ENCODE measurements at regions not wholly inside any gene's neighbourhood (a gene's known extent, or its start where the extent isn't known, plus 50 kb on each side); places are given as distances from the start of the nearest gene placed in this dataset.

- ChIA-PET CTCF (no interaction called here), RAD21 (ENCODE audit: low non-redundant PET in 1 of 2, low total read pairs in 2 of 2, uncharacterized antibody in 2 of 2, unreplicated experiment in 2 of 2) (no interaction called here), POLR2A (no interaction called here)
- no peak overlapping the region for H3K4me2 ChIP-seq (ENCODE audit: low read length)
- H4K20me1 ChIP-seq (ENCODE audit: insufficient read depth), result no peaks in the 10 kb centered on the region
- no peaks in the 10 kb centered on the region for H3K9me2 ChIP-seq (ENCODE audit: insufficient read depth)
- H3K27me3 ChIP-seq (ENCODE audit: insufficient read depth, low read length), result no peaks in the 10 kb centered on the region
- H3K4me1 ChIP-seq (ENCODE audit: control insufficient read depth in 1 of 2, insufficient read depth in 2 of 2, low read length in 2 of 2), result no peaks in the 10 kb centered on the region
- no peak for ATAC-seq
- intact Hi-C loops (cut with micrococcal nuclease), result no loop called here
- H3K79me2 ChIP-seq (ENCODE audit: insufficient read depth, low read length), result no peaks in the 10 kb centered on the region
- no peaks in the 10 kb centered on the region for H3K36me3 ChIP-seq (ENCODE audit: control insufficient read depth in 1 of 2, insufficient read depth in 2 of 2, low read length in 2 of 2)
- TF ChIP-seq YY1 (IDR thresholded peaks at IDR 0.05; ENCODE audit: extremely low read depth, insufficient replicate concordance, low read depth, low read length), result no peak
- TF ChIP-seq ZFX (IDR thresholded peaks at IDR 0.05), result no peak
- no peak for TF ChIP-seq FOSL1 (IDR thresholded peaks at IDR 0.05; ENCODE audit: low read depth)
- TF ChIP-seq RAD21 (IDR thresholded peaks at IDR 0.05; ENCODE audit: low read depth), result no peak
- TF ChIP-seq ELF1 (IDR thresholded peaks at IDR 0.05; ENCODE audit: borderline replicate concordance, low read depth), result no peak
- TF ChIP-seq ZBTB33 (IDR thresholded peaks at IDR 0.05; ENCODE audit: extremely low read depth, insufficient replicate concordance, low read length), result no peak
- H3K27ac ChIP-seq (ENCODE audit: low read depth, low read length), result no peak overlapping the region
- H3K9me3 ChIP-seq (ENCODE audit: control insufficient read depth in 1 of 2, insufficient read depth in 1 of 2, low read depth in 1 of 2, low read length in 2 of 2), result no peaks in the 10 kb centered on the region
- no peak for DNase-seq (ENCODE audit: low read depth, low spot score)
- H3K4me3 ChIP-seq (replicated peaks in 1 of 2; ENCODE audit: low read depth in 1 of 2, low read length in 2 of 2), result no peak overlapping the region
- BruUV-seq (replicated peaks), result no TSS peak
- no peak overlapping the region for H3K9ac ChIP-seq (ENCODE audit: low read length)
- H2AFZ ChIP-seq (ENCODE audit: low read depth, low read length, poor library complexity, severe bottlenecking), result no peak overlapping the region
Measured at GRCh38 chr2:22885245-22885644, 499.7 kb upstream of the KLHL29 start.

DNA sequence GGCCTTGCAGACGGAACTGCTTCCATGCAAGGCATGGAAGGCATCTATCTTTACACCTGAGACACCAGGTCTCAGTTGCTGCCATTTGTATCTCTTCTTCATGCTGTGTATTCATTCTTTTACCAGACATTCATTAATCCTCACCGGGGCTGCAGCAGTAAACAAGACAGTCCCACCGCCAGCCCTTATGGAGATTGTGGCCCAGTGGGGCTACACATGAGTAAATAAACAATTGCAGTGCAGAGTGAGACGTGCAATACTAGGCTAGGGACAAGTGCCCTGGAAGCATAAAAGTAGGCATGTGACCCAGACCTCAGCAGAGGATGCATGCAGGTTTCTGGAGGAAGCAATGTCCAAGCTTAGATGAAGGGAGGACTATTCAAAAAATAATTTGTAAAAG is 497.6 kb upstream of the KLHL29 start:
- ChIA-PET RAD21 (ENCODE audit: low non-redundant PET in 1 of 2, low total read pairs in 2 of 2, uncharacterized antibody in 2 of 2, unreplicated experiment in 2 of 2) (no interaction called here), CTCF (no interaction called here), POLR2A (no interaction called here)
- H3K4me2 ChIP-seq (ENCODE audit: low read length), result no peak overlapping the region
- H3K36me3 ChIP-seq (ENCODE audit: control insufficient read depth in 1 of 2, insufficient read depth in 2 of 2, low read length in 2 of 2), result no peaks in the 10 kb centered on the region
- no peaks in the 10 kb centered on the region for H3K79me2 ChIP-seq (ENCODE audit: insufficient read depth, low read length)
- no peak overlapping the region for H3K9ac ChIP-seq (ENCODE audit: low read length)
- H3K27me3 ChIP-seq (ENCODE audit: insufficient read depth, low read length), result no peaks in the 10 kb centered on the region
- DNase-seq (ENCODE audit: low read depth, low spot score) (no peak), ATAC-seq (no peak)
- H3K4me1 ChIP-seq (ENCODE audit: control insufficient read depth in 1 of 2, insufficient read depth in 2 of 2, low read length in 2 of 2), result no peaks in the 10 kb centered on the region
- no peaks in the 10 kb centered on the region for H4K20me1 ChIP-seq (ENCODE audit: insufficient read depth)
- no peak overlapping the region for H2AFZ ChIP-seq (ENCODE audit: low read depth, low read length, poor library complexity, severe bottlenecking)
- intact Hi-C loops (cut with micrococcal nuclease), result no loop called here
- no peaks in the 10 kb centered on the region for H3K9me3 ChIP-seq (ENCODE audit: control insufficient read depth in 1 of 2, insufficient read depth in 1 of 2, low read depth in 1 of 2, low read length in 2 of 2)
- BruUV-seq (replicated peaks), result no TSS peak
- no peak overlapping the region for H3K27ac ChIP-seq (ENCODE audit: low read depth, low read length)
- H3K9me2 ChIP-seq (ENCODE audit: insufficient read depth), result no peaks in the 10 kb centered on the region
- no peak overlapping the region for H3K4me3 ChIP-seq (replicated peaks in 1 of 2; ENCODE audit: low read depth in 1 of 2, low read length in 2 of 2)
- TF ChIP-seq TCF7L2 (IDR thresholded peaks at IDR 0.05; ENCODE audit: borderline replicate concordance, extremely low read depth, insufficient read depth, insufficient read length), result no peak
- no peak for TF ChIP-seq MAX (IDR thresholded peaks at IDR 0.05)
- TF ChIP-seq, protein P1, sequence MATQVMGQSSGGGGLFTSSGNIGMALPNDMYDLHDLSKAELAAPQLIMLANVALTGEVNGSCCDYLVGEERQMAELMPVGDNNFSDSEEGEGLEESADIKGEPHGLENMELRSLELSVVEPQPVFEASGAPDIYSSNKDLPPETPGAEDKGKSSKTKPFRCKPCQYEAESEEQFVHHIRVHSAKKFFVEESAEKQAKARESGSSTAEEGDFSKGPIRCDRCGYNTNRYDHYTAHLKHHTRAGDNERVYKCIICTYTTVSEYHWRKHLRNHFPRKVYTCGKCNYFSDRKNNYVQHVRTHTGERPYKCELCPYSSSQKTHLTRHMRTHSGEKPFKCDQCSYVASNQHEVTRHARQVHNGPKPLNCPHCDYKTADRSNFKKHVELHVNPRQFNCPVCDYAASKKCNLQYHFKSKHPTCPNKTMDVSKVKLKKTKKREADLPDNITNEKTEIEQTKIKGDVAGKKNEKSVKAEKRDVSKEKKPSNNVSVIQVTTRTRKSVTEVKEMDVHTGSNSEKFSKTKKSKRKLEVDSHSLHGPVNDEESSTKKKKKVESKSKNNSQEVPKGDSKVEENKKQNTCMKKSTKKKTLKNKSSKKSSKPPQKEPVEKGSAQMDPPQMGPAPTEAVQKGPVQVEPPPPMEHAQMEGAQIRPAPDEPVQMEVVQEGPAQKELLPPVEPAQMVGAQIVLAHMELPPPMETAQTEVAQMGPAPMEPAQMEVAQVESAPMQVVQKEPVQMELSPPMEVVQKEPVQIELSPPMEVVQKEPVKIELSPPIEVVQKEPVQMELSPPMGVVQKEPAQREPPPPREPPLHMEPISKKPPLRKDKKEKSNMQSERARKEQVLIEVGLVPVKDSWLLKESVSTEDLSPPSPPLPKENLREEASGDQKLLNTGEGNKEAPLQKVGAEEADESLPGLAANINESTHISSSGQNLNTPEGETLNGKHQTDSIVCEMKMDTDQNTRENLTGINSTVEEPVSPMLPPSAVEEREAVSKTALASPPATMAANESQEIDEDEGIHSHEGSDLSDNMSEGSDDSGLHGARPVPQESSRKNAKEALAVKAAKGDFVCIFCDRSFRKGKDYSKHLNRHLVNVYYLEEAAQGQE (IDR thresholded peaks at IDR 0.05; ENCODE audit: low read depth), result no peak
- TF ChIP-seq ATF3 (IDR thresholded peaks at IDR 0.05), result no peak
- no peak for TF ChIP-seq SP1 (IDR thresholded peaks at IDR 0.05; ENCODE audit: low read depth)
- no peak for TF ChIP-seq POLR2AphosphoS5 (IDR thresholded peaks at IDR 0.05; ENCODE audit: low read depth, low read length)
- no peak for TF ChIP-seq ZNF274 (IDR thresholded peaks at IDR 0.05; ENCODE audit: low read depth, low read length)
- no peak for TF ChIP-seq SRF (IDR thresholded peaks at IDR 0.05; ENCODE audit: low read depth)
- TF ChIP-seq SIN3A (IDR thresholded peaks at IDR 0.05; ENCODE audit: low read depth), result no peak
- no peak for TF ChIP-seq POLR2A (IDR thresholded peaks at IDR 0.05; ENCODE audit: borderline replicate concordance, extremely low read depth, insufficient read depth, insufficient read length)
- TF ChIP-seq ELF1 (IDR thresholded peaks at IDR 0.05; ENCODE audit: borderline replicate concordance, low read depth), result no peak
- no peak for TF ChIP-seq EZH2 (IDR thresholded peaks at IDR 0.05)
- TF ChIP-seq FOSL1 (IDR thresholded peaks at IDR 0.05; ENCODE audit: low read depth), result no peak
